ENCODE measurements at regions not wholly inside any gene's neighbourhood (a gene's known extent, or its start where the extent isn't known, plus 50 kb on each side); places are given as distances from the start of the nearest gene placed in this dataset.

- H3K27me3 ChIP-seq (replicated peaks) = no peaks in the 10 kb centered on the region
- DNase-seq (ENCODE audit: low read depth in 1 of 2, low spot score in 2 of 2) = no peak
- H3K27ac ChIP-seq = no peak overlapping the region
- no peaks in the 10 kb centered on the region for H3K9me3 ChIP-seq (replicated peaks)
- H3K36me3 ChIP-seq = no peaks in the 10 kb centered on the region
- H3K4me3 ChIP-seq = no peak overlapping the region
- H3K4me1 ChIP-seq (replicated peaks) = peaks cover 18% of the 10 kb centered on the region
Observed at GRCh38 chr12:88327276-88327675, 185.2 kb downstream of the TMTC3 start.

GRCh38 chr12:88328090-88328489 is 186.0 kb downstream of the TMTC3 start:
- no peaks in the 10 kb centered on the region for H3K9me3 ChIP-seq (replicated peaks)
- no peaks in the 10 kb centered on the region for H3K36me3 ChIP-seq
- no peak for DNase-seq (ENCODE audit: low read depth in 1 of 2, low spot score in 2 of 2)
- peaks cover 18% of the 10 kb centered on the region for H3K4me1 ChIP-seq (replicated peaks)
- no peaks in the 10 kb centered on the region for H3K27me3 ChIP-seq (replicated peaks)
- H3K4me3 ChIP-seq = no peak overlapping the region
- no peak overlapping the region for H3K27ac ChIP-seq

- DNase-seq (ENCODE audit: low read depth in 1 of 2, low spot score in 2 of 2) = no peak
- no peak overlapping the region for H3K27ac ChIP-seq
- no peaks in the 10 kb centered on the region for H3K36me3 ChIP-seq
- peaks cover 15% of the 10 kb centered on the region for H3K4me1 ChIP-seq (replicated peaks)
- H3K9me3 ChIP-seq (replicated peaks) = no peaks in the 10 kb centered on the region
- H3K27me3 ChIP-seq (replicated peaks) = no peaks in the 10 kb centered on the region
- H3K4me3 ChIP-seq = no peak overlapping the region
Observed at GRCh38 chr12:88329833-88330232, 187.7 kb downstream of the TMTC3 start.

GRCh38 chr12:88334271-88334670 is 192.2 kb downstream of the TMTC3 start:
- Histone ChIP-seq H3K9me3 (replicated peaks) (no peaks in the 10 kb centered on the region), H3K27ac (no peak overlapping the region; the same call in 1 of the 2 replicates), H3K36me3 (no peaks in the 10 kb centered on the region), H3K27me3 (replicated peaks) (no peaks in the 10 kb centered on the region), H3K4me1 (replicated peaks) (peaks cover 2% of the 10 kb centered on the region; the same call in 1 of the 2 replicates), H3K4me3 (no peak overlapping the region)
- peak; percentile 45 to 64 for DNase-seq (ENCODE audit: low read depth in 1 of 2, low spot score in 2 of 2)

- H3K27me3 ChIP-seq (replicated peaks) = no peaks in the 10 kb centered on the region
- H3K27ac ChIP-seq = no peak overlapping the region
- no peak for DNase-seq (ENCODE audit: low read depth in 1 of 2, low spot score in 2 of 2)
- no peaks in the 10 kb centered on the region for H3K9me3 ChIP-seq (replicated peaks)
- H3K4me1 ChIP-seq (replicated peaks) = peaks cover 8% of the 10 kb centered on the region; the same call in 1 of the 2 replicates
- H3K36me3 ChIP-seq = no peaks in the 10 kb centered on the region
- no peak overlapping the region for H3K4me3 ChIP-seq
Observed at GRCh38 chr12:88336076-88336739, 194.1 kb downstream of the TMTC3 start.

GRCh38 chr12:88338486-88338885 is 196.4 kb downstream of the TMTC3 start:
- H3K27me3 ChIP-seq (replicated peaks) = no peaks in the 10 kb centered on the region
- DNase-seq (ENCODE audit: low read depth in 1 of 2, low spot score in 2 of 2) = no peak
- no peak overlapping the region for H3K27ac ChIP-seq
- H3K36me3 ChIP-seq = no peaks in the 10 kb centered on the region
- H3K4me1 ChIP-seq (replicated peaks) = peaks cover 8% of the 10 kb centered on the region; the same call in 1 of the 2 replicates
- no peaks in the 10 kb centered on the region for H3K9me3 ChIP-seq (replicated peaks)
- no peak overlapping the region for H3K4me3 ChIP-seq

- no peaks in the 10 kb centered on the region for H3K36me3 ChIP-seq
- H3K4me1 ChIP-seq (replicated peaks) = peaks cover 8% of the 10 kb centered on the region; the same call in 1 of the 2 replicates
- H3K4me3 ChIP-seq = no peak overlapping the region
- no peak for DNase-seq (ENCODE audit: low read depth in 1 of 2, low spot score in 2 of 2)
- H3K27me3 ChIP-seq (replicated peaks) = no peaks in the 10 kb centered on the region
- H3K9me3 ChIP-seq (replicated peaks) = no peaks in the 10 kb centered on the region
- no peak overlapping the region for H3K27ac ChIP-seq
Observed at GRCh38 chr12:88339254-88339949, 197.3 kb downstream of the TMTC3 start.

- no peaks in the 10 kb centered on the region for H3K9me3 ChIP-seq (replicated peaks)
- DNase-seq (ENCODE audit: low read depth in 1 of 2, low spot score in 2 of 2) = no peak
- no peak overlapping the region for H3K27ac ChIP-seq
- H3K4me1 ChIP-seq (replicated peaks) = peaks cover 8% of the 10 kb centered on the region; the same call in 1 of the 2 replicates
- H3K4me3 ChIP-seq = no peak overlapping the region
- H3K36me3 ChIP-seq = no peaks in the 10 kb centered on the region
- H3K27me3 ChIP-seq (replicated peaks) = no peaks in the 10 kb centered on the region
Observed at GRCh38 chr12:88339966-88340365, 197.9 kb downstream of the TMTC3 start.

- peaks cover 8% of the 10 kb centered on the region; the same call in 1 of the 2 replicates for H3K4me1 ChIP-seq (replicated peaks)
- H3K9me3 ChIP-seq (replicated peaks) = no peaks in the 10 kb centered on the region
- H3K4me3 ChIP-seq = no peak overlapping the region
- H3K36me3 ChIP-seq = no peaks in the 10 kb centered on the region
- no peak for DNase-seq (ENCODE audit: low read depth in 1 of 2, low spot score in 2 of 2)
- H3K27me3 ChIP-seq (replicated peaks) = no peaks in the 10 kb centered on the region
- H3K27ac ChIP-seq = no peak overlapping the region
Observed at GRCh38 chr12:88342251-88342806, 200.2 kb downstream of the TMTC3 start.

GRCh38 chr12:88351146-88351545 is 209.0 kb downstream of the TMTC3 start:
- no peaks in the 10 kb centered on the region for H3K27me3 ChIP-seq (replicated peaks)

GRCh38 chr12:88354691-88355090 is 212.6 kb downstream of the TMTC3 start:
- no peaks in the 10 kb centered on the region for H3K27me3 ChIP-seq (replicated peaks)
- no peak overlapping the region for H3K4me3 ChIP-seq
- no peak for DNase-seq (ENCODE audit: low read depth in 1 of 2, low spot score in 2 of 2)
- no peaks in the 10 kb centered on the region for H3K4me1 ChIP-seq (replicated peaks)
- H3K9me3 ChIP-seq (replicated peaks) = no peaks in the 10 kb centered on the region
- H3K27ac ChIP-seq = no peak overlapping the region
- H3K36me3 ChIP-seq = no peaks in the 10 kb centered on the region

More at GRCh38 chr12:88351146-88351545, 209.0 kb downstream of the TMTC3 start:
- DNase-seq (ENCODE audit: low read depth in 1 of 2, low spot score in 2 of 2) = no peak
- H3K9me3 ChIP-seq (replicated peaks) = no peaks in the 10 kb centered on the region
- H3K27ac ChIP-seq = no peak overlapping the region
- no peaks in the 10 kb centered on the region for H3K4me1 ChIP-seq (replicated peaks)
- no peak overlapping the region for H3K4me3 ChIP-seq
- no peaks in the 10 kb centered on the region for H3K36me3 ChIP-seq

- Histone ChIP-seq H3K27ac (no peak overlapping the region), H3K27me3 (replicated peaks) (no peaks in the 10 kb centered on the region), H3K9me3 (replicated peaks) (no peaks in the 10 kb centered on the region), H3K4me1 (replicated peaks) (no peaks in the 10 kb centered on the region), H3K4me3 (no peak overlapping the region), H3K36me3 (no peaks in the 10 kb centered on the region)
- no peak for DNase-seq (ENCODE audit: low read depth in 1 of 2, low spot score in 2 of 2)
Observed at GRCh38 chr12:88360343-88360742, 218.2 kb downstream of the TMTC3 start.

- Histone ChIP-seq H3K27me3 (replicated peaks) (no peaks in the 10 kb centered on the region), H3K4me3 (no peak overlapping the region), H3K27ac (no peak overlapping the region), H3K4me1 (replicated peaks) (no peaks in the 10 kb centered on the region), H3K36me3 (no peaks in the 10 kb centered on the region), H3K9me3 (replicated peaks) (no peaks in the 10 kb centered on the region)
- DNase-seq (ENCODE audit: low read depth in 1 of 2, low spot score in 2 of 2) = no peak
Observed at GRCh38 chr12:88361493-88361892, 218.8 kb downstream of the KITLG start.

- Histone ChIP-seq H3K27me3 (replicated peaks) (no peaks in the 10 kb centered on the region), H3K27ac (no peak overlapping the region), H3K9me3 (replicated peaks) (no peaks in the 10 kb centered on the region), H3K4me3 (no peak overlapping the region), H3K4me1 (replicated peaks) (no peaks in the 10 kb centered on the region), H3K36me3 (no peaks in the 10 kb centered on the region)
- DNase-seq (ENCODE audit: low read depth in 1 of 2, low spot score in 2 of 2) = no peak
Observed at GRCh38 chr12:88362439-88362838, 217.8 kb downstream of the KITLG start.
